Neuronal stem cell (in vitro differentiated cells): ENCODE measurements at regions not wholly inside any gene's neighbourhood (a gene's known extent, or its start where the extent isn't known, plus 50 kb on each side); places are given as distances from the start of the nearest gene placed in this dataset.

Experiments
- DNase-seq: peaks from one replicate; pipeline ENCODE4 v3.0.0-alpha.2; 2013; ENCODE audit warnings: low spot score
- H2AFZ ChIP-seq: one replicate; pipeline ENCODE4 v1.6.1; 2013; ENCODE audit warnings: mild to moderate bottlenecking, low read length, inconsistent platforms
- H2AK5ac ChIP-seq: 2 replicates; pipeline ENCODE4 v1.6.1; 2013; ENCODE audit warnings: low read depth, mild to moderate bottlenecking, inconsistent platforms, low read length, moderate library complexity, mixed read lengths
- H2BK120ac ChIP-seq: 2 replicates; pipeline ENCODE4 v1.6.1; 2013; ENCODE audit warnings: low read depth, mild to moderate bottlenecking, inconsistent platforms, low read length, moderate library complexity, mixed read lengths
- H2BK12ac ChIP-seq: one replicate; pipeline ENCODE4 v1.6.1; 2013; ENCODE audit warnings: low read length, inconsistent platforms
- H2BK15ac ChIP-seq: 2 replicates; pipeline ENCODE4 v1.6.1; 2013; ENCODE audit warnings: mild to moderate bottlenecking, low read length, inconsistent platforms, mixed read lengths
- H2BK5ac ChIP-seq: one replicate; pipeline ENCODE4 v1.6.1; 2013; ENCODE audit warnings: inconsistent platforms, mild to moderate bottlenecking, low read length, moderate library complexity
- H3K14ac ChIP-seq: one replicate; pipeline ENCODE4 v1.6.1; 2013; ENCODE audit warnings: low read length, inconsistent platforms
- H3K18ac ChIP-seq: 2 replicates; pipeline ENCODE4 v1.6.1; 2013; ENCODE audit warnings: low read length, inconsistent platforms
- H3K23ac ChIP-seq: 2 replicates; pipeline ENCODE4 v1.6.1; 2013; ENCODE audit warnings: low read depth, mild to moderate bottlenecking, mixed read lengths, low read length, inconsistent platforms; ENCODE audit not compliant: poor library complexity
- H3K27ac ChIP-seq: replicated peaks from 3 replicates; pipeline ENCODE4 v1.5.1; 2013; ENCODE audit warnings: low read length, inconsistent platforms
- H3K27me3 ChIP-seq, 3 experiments: 2 replicates each; pipeline ENCODE4 v1.6.1; 2013; ENCODE audit warnings: low read length in 3 of 3, mild to moderate bottlenecking in 2 of 3, inconsistent platforms in 1 of 3, low read depth in 1 of 3, mixed read lengths in 1 of 3, moderate library complexity in 1 of 3; ENCODE audit not compliant: control insufficient read depth in 3 of 3, insufficient read depth in 3 of 3
- H3K36me3 ChIP-seq, 2 donors: replicated peaks in 1 of 2; 2 replicates each; pipeline ENCODE4 v1.6.1; 2013; ENCODE audit warnings: low read length in 2 of 2; ENCODE audit not compliant: control insufficient read depth in 2 of 2, insufficient read depth in 2 of 2
- H3K4ac ChIP-seq: 2 replicates; pipeline ENCODE4 v1.6.1; 2013; ENCODE audit warnings: inconsistent platforms, mild to moderate bottlenecking, low read length, moderate library complexity
- H3K4me1 ChIP-seq, 2 donors: 1 replicate in 1 of 2; 2 replicates in 1 of 2; pipeline ENCODE4 v1.6.1; 2013; ENCODE audit warnings: low read length in 2 of 2, low read depth in 1 of 2; ENCODE audit not compliant: control insufficient read depth in 2 of 2, insufficient read depth in 1 of 2
- H3K4me2 ChIP-seq: one replicate; pipeline ENCODE4 v1.6.1; 2013; ENCODE audit warnings: mild to moderate bottlenecking, low read length, inconsistent platforms; ENCODE audit not compliant: insufficient read depth, poor library complexity, severe bottlenecking
- H3K4me3 ChIP-seq, 2 donors: 2 replicates each; pipeline ENCODE4 v1.5.1; 2013; ENCODE audit warnings: low read length in 2 of 2, mild to moderate bottlenecking in 2 of 2, inconsistent platforms in 1 of 2, moderate library complexity in 1 of 2
- H3K79me1 ChIP-seq: one replicate; pipeline ENCODE4 v1.6.1; 2013; ENCODE audit warnings: low read depth, mild to moderate bottlenecking, inconsistent platforms, low read length, moderate library complexity
- H3K9ac ChIP-seq: one replicate; pipeline ENCODE4 v1.6.1; 2013; ENCODE audit warnings: mild to moderate bottlenecking, low read depth, low read length, inconsistent platforms; ENCODE audit not compliant: poor library complexity
- H3K9me3 ChIP-seq, 2 donors: replicated peaks in 1 of 2; 2 replicates each; pipeline versions ENCODE3 to v1.6.1; 2013; ENCODE audit warnings: low read length in 2 of 2, mild to moderate bottlenecking in 2 of 2, inconsistent platforms in 1 of 2, low read depth in 1 of 2, mixed read lengths in 1 of 2, moderate library complexity in 1 of 2; ENCODE audit not compliant: control insufficient read depth in 2 of 2, insufficient read depth in 1 of 2
- H4K8ac ChIP-seq: one replicate; pipeline ENCODE4 v1.6.1; 2013; ENCODE audit warnings: low read depth, mild to moderate bottlenecking, inconsistent platforms, low read length, moderate library complexity
- H4K91ac ChIP-seq: one replicate; pipeline ENCODE4 v1.6.1; 2013; ENCODE audit warnings: low read length, low read depth, mild to moderate bottlenecking, inconsistent platforms; ENCODE audit not compliant: poor library complexity
- WGBS, 2 donors: extraction: QIAGEN DNeasy Blood & Tissue Kit; methylation state at CpG; one replicate each; pipeline ENCODE4 v1.1.7; 2013; ENCODE audit warnings: missing lambda C conversion rate in 2 of 2, mixed read lengths in 1 of 2; ENCODE audit not compliant: insufficient read length in 2 of 2, insufficient replicate concordance in 1 of 2; ENCODE audit errors: extremely low coverage in 2 of 2; 5-methylcytosine and 5-hydroxymethylcytosine counted together

GRCh38 chr4:162715401-162715800 is 451.3 kb downstream of the NAF1 start:
- H3K23ac ChIP-seq: no peak overlapping the region
- no peak overlapping the region for H3K27ac ChIP-seq
- H3K79me1 ChIP-seq: no peaks in the 10 kb centered on the region
- no peak overlapping the region for H2AFZ ChIP-seq
- H4K91ac ChIP-seq: no peak overlapping the region
- H3K9ac ChIP-seq: no peak overlapping the region
- H3K27me3 ChIP-seq: no peaks in the 10 kb centered on the region
- H2BK15ac ChIP-seq: no peak overlapping the region
- no peaks in the 10 kb centered on the region for H3K36me3 ChIP-seq
- H3K18ac ChIP-seq: no peak overlapping the region
- H3K4me3 ChIP-seq: no peak overlapping the region
- DNase-seq: no peak
- H4K8ac ChIP-seq: no peak overlapping the region
- H2BK12ac ChIP-seq: no peak overlapping the region
- H3K9me3 ChIP-seq: no peaks in the 10 kb centered on the region
- H3K14ac ChIP-seq: no peak overlapping the region
- no CpG with 5 or more reads among the region's 3 CpGs for WGBS, 2 donors
- no peak overlapping the region for H2BK120ac ChIP-seq
- no peak overlapping the region for H3K4ac ChIP-seq
- no peak overlapping the region for H3K4me2 ChIP-seq
- H2BK5ac ChIP-seq: no peak overlapping the region
- H3K4me1 ChIP-seq: no peaks in the 10 kb centered on the region
- no peak overlapping the region for H2AK5ac ChIP-seq

- no peaks in the 10 kb centered on the region for H3K79me1 ChIP-seq
Observed at GRCh38 chr4:162707962-162708361, 458.7 kb downstream of the NAF1 start.

GRCh38 chr4:162706632-162707031 is 460.1 kb downstream of the NAF1 start:
- Histone ChIP-seq H3K18ac (no peak overlapping the region), H3K4ac (no peak overlapping the region), H3K4me3 (no peak overlapping the region), H2BK12ac (no peak overlapping the region), H3K36me3 (no peaks in the 10 kb centered on the region), H4K91ac (no peak overlapping the region), H4K8ac (no peak overlapping the region), H3K4me2 (no peak overlapping the region), H3K23ac (no peak overlapping the region), H2BK5ac (no peak overlapping the region), H2BK120ac (no peak overlapping the region), H2AK5ac (no peak overlapping the region), H3K79me1 (no peaks in the 10 kb centered on the region), H2AFZ (no peak overlapping the region), H3K27me3 (no peaks in the 10 kb centered on the region), H3K9ac (no peak overlapping the region), H3K4me1 (no peaks in the 10 kb centered on the region), H2BK15ac (no peak overlapping the region), H3K27ac (no peak overlapping the region), H3K9me3 (no peaks in the 10 kb centered on the region), H3K14ac (no peak overlapping the region)
- DNase-seq: no peak
- WGBS, 2 donors: no CpG with 5 or more reads among the region's 1 CpG

More at GRCh38 chr4:162707962-162708361, 458.7 kb downstream of the NAF1 start:
- H3K18ac ChIP-seq: no peak overlapping the region
- H3K36me3 ChIP-seq: no peaks in the 10 kb centered on the region
- no peak overlapping the region for H3K4ac ChIP-seq
- H3K27me3 ChIP-seq: no peaks in the 10 kb centered on the region
- H3K14ac ChIP-seq: no peak overlapping the region
- no peak overlapping the region for H2BK120ac ChIP-seq
- H4K8ac ChIP-seq: no peak overlapping the region
- H3K4me3 ChIP-seq: no peak overlapping the region
- H2BK15ac ChIP-seq: no peak overlapping the region
- H3K9ac ChIP-seq: no peak overlapping the region
- no peak overlapping the region for H4K91ac ChIP-seq
- no peaks in the 10 kb centered on the region for H3K4me1 ChIP-seq
- no peaks in the 10 kb centered on the region for H3K9me3 ChIP-seq
- no peak overlapping the region for H2AK5ac ChIP-seq
- no peak overlapping the region for H2BK5ac ChIP-seq
- H2AFZ ChIP-seq: no peak overlapping the region
- H2BK12ac ChIP-seq: no peak overlapping the region
- no peak overlapping the region for H3K4me2 ChIP-seq
- H3K23ac ChIP-seq: no peak overlapping the region
- no peak for DNase-seq
- no peak overlapping the region for H3K27ac ChIP-seq

- no peak overlapping the region for H2AFZ ChIP-seq
- no peaks in the 10 kb centered on the region for H3K4me1 ChIP-seq
- H3K27me3 ChIP-seq: no peaks in the 10 kb centered on the region
- H3K18ac ChIP-seq: no peak overlapping the region
- no peak overlapping the region for H2BK120ac ChIP-seq
- no peak overlapping the region for H3K9ac ChIP-seq
- no peaks in the 10 kb centered on the region for H3K79me1 ChIP-seq
- no peaks in the 10 kb centered on the region for H3K36me3 ChIP-seq
- H2BK15ac ChIP-seq: no peak overlapping the region
- no peak overlapping the region for H3K27ac ChIP-seq
- no peak overlapping the region for H2AK5ac ChIP-seq
- H3K23ac ChIP-seq: no peak overlapping the region
- no peak overlapping the region for H3K4me3 ChIP-seq
- no peaks in the 10 kb centered on the region for H3K9me3 ChIP-seq
- no peak overlapping the region for H2BK5ac ChIP-seq
- no peak overlapping the region for H3K14ac ChIP-seq
- no peak overlapping the region for H2BK12ac ChIP-seq
- no peak overlapping the region for H3K4ac ChIP-seq
- H3K4me2 ChIP-seq: no peak overlapping the region
- WGBS, 2 donors: no CpG with 5 or more reads among the region's 1 CpG
- H4K8ac ChIP-seq: no peak overlapping the region
- no peak for DNase-seq
- no peak overlapping the region for H4K91ac ChIP-seq
Observed at GRCh38 chr4:162706051-162706450, 460.6 kb downstream of the NAF1 start.
